SU-DHL-6 (cell line): ENCODE measurements at regions not wholly inside any gene's neighbourhood (a gene's known extent, or its start where the extent isn't known, plus 50 kb on each side); places are given as distances from the start of the nearest gene placed in this dataset.

Experiments used
- H2AFZ ChIP-seq: fragments of 200-600 bp; sonication (generic); 2 replicates; pipeline ENCODE4 v1.6.1; 2014; ENCODE audit warnings: low read depth, mild to moderate bottlenecking, moderate library complexity, mixed read lengths, antibody characterized with exemption, low read length; ENCODE audit not compliant: severe bottlenecking
- H3F3A ChIP-seq: fragments of 200-600 bp; shearing (Covaris generic); 2 replicates; pipeline ENCODE4 v1.6.0; 2016; ENCODE audit warnings: antibody characterized with exemption, mild to moderate bottlenecking; ENCODE audit not compliant: insufficient read depth
- H3K27ac ChIP-seq: fragments of 200-600 bp; sonication (generic); 2 replicates; pipeline ENCODE4 v1.5.1; 2016; ENCODE audit warnings: low read depth, mild to moderate bottlenecking, low read length, moderate library complexity, mixed read lengths
- H3K27me3 ChIP-seq: fragments of 200-600 bp; sonication (generic), shearing (Covaris generic); 2 replicates; pipeline ENCODE4 v1.6.0; 2014; ENCODE audit warnings: mild to moderate bottlenecking, low read length
- H3K36me3 ChIP-seq: fragments of 200-600 bp; sonication (generic); 2 replicates; pipeline ENCODE4 v1.6.1; 2014; ENCODE audit warnings: mild to moderate bottlenecking, low read length, mixed read lengths
- H3K4me2 ChIP-seq: fragments of 300-600, 200-600 bp; shearing (Covaris generic), sonication (generic); 2 replicates; pipeline ENCODE4 v1.6.0; 2014; ENCODE audit warnings: low read length, low read depth, mild to moderate bottlenecking; ENCODE audit not compliant: poor library complexity, severe bottlenecking
- H3K4me3 ChIP-seq: fragments of 200-600 bp; sonication (generic); 2 replicates; pipeline ENCODE4 v1.5.1; 2014; ENCODE audit warnings: antibody characterized with exemption, low read length, mild to moderate bottlenecking, mixed read lengths; ENCODE audit not compliant: insufficient read depth, poor library complexity, severe bottlenecking
- H3K79me2 ChIP-seq: fragments of 200-600 bp; sonication (generic); 2 replicates; pipeline ENCODE4 v1.6.1; 2014; ENCODE audit warnings: mild to moderate bottlenecking, low read length, moderate library complexity; ENCODE audit not compliant: insufficient read depth
- H3K9ac ChIP-seq: fragments of 200-600 bp; sonication (generic); 2 replicates; pipeline ENCODE4 v1.7.0; 2014; ENCODE audit warnings: mild to moderate bottlenecking, low read length
- H3K9me2 ChIP-seq: fragments of 200-600 bp; sonication (generic); replicated peaks from 2 replicates; pipeline ENCODE4 v1.6.1; 2014; ENCODE audit warnings: low read length; ENCODE audit not compliant: insufficient read depth
- H3K9me3 ChIP-seq: fragments of 200-600 bp; sonication (generic); 2 replicates; pipeline ENCODE4 v1.6.1; 2014; ENCODE audit warnings: low read length, mixed read lengths; ENCODE audit not compliant: insufficient read depth
- H4K20me1 ChIP-seq: fragments of 200-600 bp; sonication (generic); 2 replicates; pipeline ENCODE4 v1.6.1; 2014; ENCODE audit warnings: low read depth, mild to moderate bottlenecking, antibody characterized with exemption, low read length, moderate library complexity, mixed read lengths
- EZH2phosphoT487 ChIP-seq: fragments of 200-600 bp; sonication (generic), shearing (Covaris generic); conservative IDR thresholded peaks from 2 replicates; pipeline ENCODE4 v1.6.1; 2018; ENCODE audit warnings: mild to moderate bottlenecking, antibody characterized with exemption, low read length, moderate library complexity, mixed read lengths
- TF ChIP-seq, protein P1 (sequence below): fragments of 200-600 bp; sonication (generic); IDR thresholded peaks from one replicate; pipeline ENCODE4 v1.5.1; 2017; ENCODE audit warnings: antibody characterized with exemption, mild to moderate bottlenecking, low read length, moderate library complexity; ENCODE audit not compliant: insufficient read depth, poor library complexity, severe bottlenecking

DNA sequence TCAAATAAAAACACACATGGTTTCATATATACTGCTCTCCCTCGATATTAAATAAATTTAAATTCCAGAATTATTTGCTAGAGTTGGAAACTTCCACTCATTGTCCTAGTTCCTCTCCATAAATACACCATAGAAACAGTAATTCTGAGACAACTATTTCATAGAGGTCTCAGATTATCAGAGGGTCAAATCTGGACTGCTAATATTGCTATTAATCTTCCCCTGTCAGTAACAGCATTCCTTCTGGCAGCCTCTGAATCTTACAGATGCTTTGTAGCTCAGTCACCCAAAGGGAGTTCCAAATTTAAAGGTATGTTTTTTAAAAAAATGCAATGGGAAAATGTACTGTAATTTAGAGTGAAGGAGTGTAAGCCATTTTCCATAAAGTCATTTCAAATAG lies 428.8 kb downstream of the PYDC2 start:
- TF ChIP-seq, protein P1, sequence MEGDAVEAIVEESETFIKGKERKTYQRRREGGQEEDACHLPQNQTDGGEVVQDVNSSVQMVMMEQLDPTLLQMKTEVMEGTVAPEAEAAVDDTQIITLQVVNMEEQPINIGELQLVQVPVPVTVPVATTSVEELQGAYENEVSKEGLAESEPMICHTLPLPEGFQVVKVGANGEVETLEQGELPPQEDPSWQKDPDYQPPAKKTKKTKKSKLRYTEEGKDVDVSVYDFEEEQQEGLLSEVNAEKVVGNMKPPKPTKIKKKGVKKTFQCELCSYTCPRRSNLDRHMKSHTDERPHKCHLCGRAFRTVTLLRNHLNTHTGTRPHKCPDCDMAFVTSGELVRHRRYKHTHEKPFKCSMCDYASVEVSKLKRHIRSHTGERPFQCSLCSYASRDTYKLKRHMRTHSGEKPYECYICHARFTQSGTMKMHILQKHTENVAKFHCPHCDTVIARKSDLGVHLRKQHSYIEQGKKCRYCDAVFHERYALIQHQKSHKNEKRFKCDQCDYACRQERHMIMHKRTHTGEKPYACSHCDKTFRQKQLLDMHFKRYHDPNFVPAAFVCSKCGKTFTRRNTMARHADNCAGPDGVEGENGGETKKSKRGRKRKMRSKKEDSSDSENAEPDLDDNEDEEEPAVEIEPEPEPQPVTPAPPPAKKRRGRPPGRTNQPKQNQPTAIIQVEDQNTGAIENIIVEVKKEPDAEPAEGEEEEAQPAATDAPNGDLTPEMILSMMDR: no peak
- TF ChIP-seq EZH2phosphoT487: no peak
- Histone ChIP-seq H3F3A (no peaks in the 10 kb centered on the region), H3K9ac (no peak overlapping the region), H3K27ac (no peak overlapping the region), H3K9me3 (no peaks in the 10 kb centered on the region), H3K4me3 (no peak overlapping the region), H3K79me2 (no peaks in the 10 kb centered on the region), H3K4me2 (no peak overlapping the region), H2AFZ (no peak overlapping the region), H3K27me3 (no peaks in the 10 kb centered on the region), H4K20me1 (no peaks in the 10 kb centered on the region), H3K36me3 (no peaks in the 10 kb centered on the region), H3K9me2 (no peaks in the 10 kb centered on the region)

DNA sequence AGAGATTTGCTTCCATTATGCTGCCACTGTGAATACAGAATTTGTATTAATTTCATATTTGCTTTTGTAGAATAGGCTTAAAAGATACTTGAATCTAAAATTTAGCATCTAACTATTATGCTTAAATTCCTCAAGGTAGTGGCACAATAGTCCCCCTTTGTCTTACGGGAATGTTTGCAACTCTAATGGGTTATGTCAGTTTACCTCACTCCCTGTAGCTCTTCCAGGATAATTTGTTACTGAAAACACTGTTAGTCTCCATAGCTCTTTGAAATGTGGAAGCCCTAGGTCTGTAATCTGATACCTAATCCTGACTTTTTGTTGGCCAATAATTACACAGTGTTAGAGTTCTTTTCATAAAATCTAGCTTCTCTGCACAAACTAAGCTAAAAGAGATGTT lies 433.4 kb downstream of the PYDC2 start:
- no peaks in the 10 kb centered on the region for H3K36me3 ChIP-seq
- H3K4me3 ChIP-seq: no peak overlapping the region
- no peak overlapping the region for H3K4me2 ChIP-seq

DNA sequence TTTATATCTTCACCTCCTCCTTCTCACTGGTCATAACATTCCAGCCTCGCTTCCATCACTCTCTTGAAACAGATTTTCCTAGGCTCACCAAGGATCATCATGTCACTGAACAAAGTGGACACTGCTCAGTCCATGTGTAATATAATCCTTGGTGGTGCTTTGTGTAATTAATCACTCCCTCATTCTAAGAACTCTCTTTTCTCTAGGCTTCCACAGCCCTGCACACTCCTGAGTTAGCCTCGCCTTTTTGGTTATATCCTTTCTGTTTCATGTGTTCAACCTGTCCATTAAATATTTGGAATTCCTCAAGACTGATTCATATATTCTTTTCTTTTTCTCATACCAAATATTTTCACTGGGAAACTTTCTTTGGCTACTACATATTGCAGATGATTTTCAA lies 440.8 kb downstream of the PYDC2 start:
- H3K4me3 ChIP-seq: no peak overlapping the region

More for the DNA sequence above, 433.4 kb downstream of the PYDC2 start:
- no peak overlapping the region for H2AFZ ChIP-seq
- H3K9me2 ChIP-seq: no peaks in the 10 kb centered on the region
- TF ChIP-seq EZH2phosphoT487: no peak
- TF ChIP-seq, protein P1: no peak
- H3K27ac ChIP-seq: no peak overlapping the region
- H3K79me2 ChIP-seq: no peaks in the 10 kb centered on the region
- H3K27me3 ChIP-seq: no peaks in the 10 kb centered on the region
- no peaks in the 10 kb centered on the region for H3K9me3 ChIP-seq
- no peaks in the 10 kb centered on the region for H3F3A ChIP-seq
- H4K20me1 ChIP-seq: no peaks in the 10 kb centered on the region
- H3K9ac ChIP-seq: no peak overlapping the region

More for the DNA sequence above, 440.8 kb downstream of the PYDC2 start:
- Histone ChIP-seq H2AFZ (no peak overlapping the region), H3K36me3 (no peaks in the 10 kb centered on the region), H3K27ac (no peak overlapping the region), H3K9ac (no peak overlapping the region), H3K4me2 (no peak overlapping the region), H3K9me2 (no peaks in the 10 kb centered on the region), H4K20me1 (no peaks in the 10 kb centered on the region), H3K27me3 (no peaks in the 10 kb centered on the region), H3K9me3 (no peaks in the 10 kb centered on the region), H3K79me2 (no peaks in the 10 kb centered on the region), H3F3A (no peaks in the 10 kb centered on the region)
- TF ChIP-seq EZH2phosphoT487: no peak
- TF ChIP-seq, protein P1: no peak
